ENCODE measurements at regions not wholly inside any gene's neighbourhood (a gene's known extent, or its start where the extent isn't known, plus 50 kb on each side); places are given as distances from the start of the nearest gene placed in this dataset.
A peak's percentile ranks its signal among the peaks of the same experiment; 100 is the strongest.

- ChIA-PET CTCF (ENCODE audit: low intra/inter-chr PET ratio, low total read pairs) (no interaction called here), POLR2A (no interaction called here)
- no peaks in the 10 kb centered on the region for H3K79me2 ChIP-seq (ENCODE audit: insufficient read depth, low read length)
- peaks cover 9 to 32% of the 10 kb centered on the region in 2 experiments for H3K27me3 ChIP-seq (ENCODE audit: control insufficient read depth in 1 of 2, insufficient read depth in 2 of 2, low read length in 2 of 2)
- in situ Hi-C loops (cut with HindIII; ENCODE audit: extremely low pct_ligation_motif_present, low pct_unique_long_range_greater_than_20kb) (no loop called here), intact Hi-C loops (cut with micrococcal nuclease; ENCODE audit: unreplicated experiment) (no loop called here)
- 28% methylated on average over 6 of the region's 6 CpGs for WGBS (ENCODE audit: low lambda C conversion rate)
- no peak overlapping the region for H3K9ac ChIP-seq (ENCODE audit: insufficient read depth, low read depth, low read length)
- no peak for DNase-seq (ENCODE audit: low spot score)
- H3K9me3 ChIP-seq (ENCODE audit: low read length), result no peaks in the 10 kb centered on the region
- H2AFZ ChIP-seq (ENCODE audit: low read length), result no peak overlapping the region
- no TSS peak for BruUV-seq (replicated peaks)
- no peaks in the 10 kb centered on the region for H4K20me1 ChIP-seq (ENCODE audit: insufficient read depth, low read length)
- H3K4me1 ChIP-seq (ENCODE audit: insufficient read depth, low read length), result no peaks in the 10 kb centered on the region
- H3K27ac ChIP-seq (ENCODE audit: extremely low read length, insufficient read depth, low read length), result no peak overlapping the region
- no peak overlapping the region for H3K4me3 ChIP-seq (replicated peaks in 1 of 3; ENCODE audit: insufficient read depth in 1 of 3, low read depth in 2 of 3, low read length in 3 of 3)
- no peaks in the 10 kb centered on the region for H3K36me3 ChIP-seq (replicated peaks in 1 of 2; ENCODE audit: control insufficient read depth in 1 of 2, insufficient read depth in 2 of 2, low read length in 2 of 2)
- no peak for TF ChIP-seq KDM5A (IDR thresholded peaks at IDR 0.05; ENCODE audit: borderline replicate concordance, low read length)
- no peak for TF ChIP-seq HNRNPL (IDR thresholded peaks at IDR 0.05; ENCODE audit: low read depth, low read length)
- peak; percentile 91 for TF ChIP-seq MNT (IDR thresholded peaks at IDR 0.05)
- no peak for TF ChIP-seq CBX5 (CRISPR knock-in tag; IDR thresholded peaks at IDR 0.05; ENCODE audit: borderline replicate concordance)
- no peak for TF ChIP-seq SP2 (CRISPR knock-in tag; IDR thresholded peaks at IDR 0.05)
- no peak for TF ChIP-seq ZNF841 (CRISPR knock-in tag; IDR thresholded peaks at IDR 0.05; ENCODE audit: borderline replicate concordance)
- H3K4me2 ChIP-seq (ENCODE audit: low read depth, low read length), result no peak overlapping the region
- FAIRE-seq, result no peak
- ATAC-seq, result no peak
These were observed 195.0 kb upstream of the RAB6C start for GRCh38 chr2:129784486-129784885.

DNA sequence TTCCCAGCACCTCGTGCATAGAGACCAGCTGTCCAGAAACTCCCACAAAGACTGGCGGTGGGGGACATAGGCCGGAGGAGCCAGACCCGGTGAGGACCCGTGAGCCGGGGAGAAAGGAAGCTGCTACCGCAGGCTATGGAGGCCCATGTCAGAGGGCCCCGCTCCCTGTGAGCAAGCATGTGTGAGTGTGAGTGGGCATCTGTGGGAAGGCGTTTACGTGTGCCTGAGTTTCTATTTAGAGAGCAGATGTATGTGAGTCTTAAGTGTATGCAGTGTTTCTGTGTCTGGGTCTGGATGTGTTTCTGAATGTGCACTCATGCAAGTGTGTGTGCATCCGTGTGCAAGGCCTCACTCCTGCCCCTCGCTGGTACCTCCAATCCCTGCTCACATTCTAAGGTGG lies 187.8 kb upstream of the RAB6C start:
- no peak for DNase-seq (ENCODE audit: low spot score)
- Histone ChIP-seq H3K79me2 (ENCODE audit: insufficient read depth, low read length) (no peaks in the 10 kb centered on the region), H3K9me3 (ENCODE audit: low read length) (no peaks in the 10 kb centered on the region), H3K9ac (ENCODE audit: insufficient read depth, low read depth, low read length) (no peak overlapping the region), H3K27ac (ENCODE audit: extremely low read length, insufficient read depth, low read length) (no peak overlapping the region), H3K4me3 (replicated peaks in 1 of 3; ENCODE audit: insufficient read depth in 1 of 3, low read depth in 2 of 3, low read length in 3 of 3) (no peak overlapping the region), H3K27me3 (ENCODE audit: control insufficient read depth in 1 of 2, insufficient read depth in 2 of 2, low read length in 2 of 2) (peaks cover 2 to 29% of the 10 kb centered on the region in 2 experiments; a peak in 3 of 5 replicates), H3K36me3 (replicated peaks in 1 of 2; ENCODE audit: control insufficient read depth in 1 of 2, insufficient read depth in 2 of 2, low read length in 2 of 2) (no peaks in the 10 kb centered on the region), H3K4me2 (ENCODE audit: low read depth, low read length) (no peak overlapping the region), H3K4me1 (ENCODE audit: insufficient read depth, low read length) (no peaks in the 10 kb centered on the region), H2AFZ (ENCODE audit: low read length) (no peak overlapping the region), H4K20me1 (ENCODE audit: insufficient read depth, low read length) (no peaks in the 10 kb centered on the region)
- 39% methylated on average over 11 of the region's 12 CpGs for WGBS (ENCODE audit: low lambda C conversion rate)
- CTCF ChIA-PET (ENCODE audit: low intra/inter-chr PET ratio, low total read pairs), result no interaction called here
- in situ Hi-C loops (cut with HindIII; ENCODE audit: extremely low pct_ligation_motif_present, low pct_unique_long_range_greater_than_20kb) (no loop called here), intact Hi-C loops (cut with micrococcal nuclease; ENCODE audit: unreplicated experiment) (no loop called here)
- no peak for FAIRE-seq
- POLR2A ChIA-PET, result no interaction called here
- ATAC-seq, result no peak
- no TSS peak for BruUV-seq (replicated peaks)
- no peak for TF ChIP-seq MTF2 (CRISPR knock-in tag; IDR thresholded peaks at IDR 0.05; ENCODE audit: borderline replicate concordance)
- TF ChIP-seq, protein P1, sequence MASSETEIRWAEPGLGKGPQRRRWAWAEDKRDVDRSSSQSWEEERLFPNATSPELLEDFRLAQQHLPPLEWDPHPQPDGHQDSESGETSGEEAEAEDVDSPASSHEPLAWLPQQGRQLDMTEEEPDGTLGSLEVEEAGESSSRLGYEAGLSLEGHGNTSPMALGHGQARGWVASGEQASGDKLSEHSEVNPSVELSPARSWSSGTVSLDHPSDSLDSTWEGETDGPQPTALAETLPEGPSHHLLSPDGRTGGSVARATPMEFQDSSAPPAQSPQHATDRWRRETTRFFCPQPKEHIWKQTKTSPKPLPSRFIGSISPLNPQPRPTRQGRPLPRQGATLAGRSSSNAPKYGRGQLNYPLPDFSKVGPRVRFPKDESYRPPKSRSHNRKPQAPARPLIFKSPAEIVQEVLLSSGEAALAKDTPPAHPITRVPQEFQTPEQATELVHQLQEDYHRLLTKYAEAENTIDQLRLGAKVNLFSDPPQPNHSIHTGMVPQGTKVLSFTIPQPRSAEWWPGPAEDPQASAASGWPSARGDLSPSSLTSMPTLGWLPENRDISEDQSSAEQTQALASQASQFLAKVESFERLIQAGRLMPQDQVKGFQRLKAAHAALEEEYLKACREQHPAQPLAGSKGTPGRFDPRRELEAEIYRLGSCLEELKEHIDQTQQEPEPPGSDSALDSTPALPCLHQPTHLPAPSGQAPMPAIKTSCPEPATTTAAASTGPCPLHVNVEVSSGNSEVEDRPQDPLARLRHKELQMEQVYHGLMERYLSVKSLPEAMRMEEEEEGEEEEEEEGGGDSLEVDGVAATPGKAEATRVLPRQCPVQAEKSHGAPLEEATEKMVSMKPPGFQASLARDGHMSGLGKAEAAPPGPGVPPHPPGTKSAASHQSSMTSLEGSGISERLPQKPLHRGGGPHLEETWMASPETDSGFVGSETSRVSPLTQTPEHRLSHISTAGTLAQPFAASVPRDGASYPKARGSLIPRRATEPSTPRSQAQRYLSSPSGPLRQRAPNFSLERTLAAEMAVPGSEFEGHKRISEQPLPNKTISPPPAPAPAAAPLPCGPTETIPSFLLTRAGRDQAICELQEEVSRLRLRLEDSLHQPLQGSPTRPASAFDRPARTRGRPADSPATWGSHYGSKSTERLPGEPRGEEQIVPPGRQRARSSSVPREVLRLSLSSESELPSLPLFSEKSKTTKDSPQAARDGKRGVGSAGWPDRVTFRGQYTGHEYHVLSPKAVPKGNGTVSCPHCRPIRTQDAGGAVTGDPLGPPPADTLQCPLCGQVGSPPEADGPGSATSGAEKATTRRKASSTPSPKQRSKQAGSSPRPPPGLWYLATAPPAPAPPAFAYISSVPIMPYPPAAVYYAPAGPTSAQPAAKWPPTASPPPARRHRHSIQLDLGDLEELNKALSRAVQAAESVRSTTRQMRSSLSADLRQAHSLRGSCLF (CRISPR knock-in tag; IDR thresholded peaks at IDR 0.05; ENCODE audit: borderline replicate concordance), result no peak
- TF ChIP-seq GRHL1 (CRISPR knock-in tag; conservative IDR thresholded peaks at IDR 0.05), result no peak
- no peak for TF ChIP-seq RBFOX2 (IDR thresholded peaks at IDR 0.05; ENCODE audit: low read depth, low read length)
- no peak for TF ChIP-seq ZNF629 (CRISPR knock-in tag; conservative IDR thresholded peaks at IDR 0.05)
